ENCODE measurements at regions not wholly inside any gene's neighbourhood (a gene's known extent, or its start where the extent isn't known, plus 50 kb on each side); places are given as distances from the start of the nearest gene placed in this dataset.

- TF ChIP-seq TAF1 (IDR thresholded peaks at IDR 0.05; ENCODE audit: borderline replicate concordance, low read depth, low read length) (no peak), POLR2AphosphoS5 (IDR thresholded peaks at IDR 0.05; ENCODE audit: low read depth, low read length) (no peak), POLR2A (IDR thresholded peaks at IDR 0.05; ENCODE audit: low read depth, low read length) (no peak)
- FAIRE-seq (no peak), DNase-seq (ENCODE audit: insufficient read length) (no peak)
These were observed 223.7 kb downstream of the MTERF1 start for GRCh38 chr7:91656541-91657482.

- FAIRE-seq (no peak), DNase-seq (ENCODE audit: insufficient read length) (no peak)
- TF ChIP-seq POLR2A (IDR thresholded peaks at IDR 0.05; ENCODE audit: low read depth, low read length) (no peak), POLR2AphosphoS5 (IDR thresholded peaks at IDR 0.05; ENCODE audit: low read depth, low read length) (no peak)
These were observed 222.9 kb downstream of the MTERF1 start for GRCh38 chr7:91657483-91658071.

- TF ChIP-seq POLR2AphosphoS5 (IDR thresholded peaks at IDR 0.05; ENCODE audit: low read depth, low read length) (no peak), POLR2A (IDR thresholded peaks at IDR 0.05; ENCODE audit: low read depth, low read length) (no peak), TAF1 (IDR thresholded peaks at IDR 0.05; ENCODE audit: borderline replicate concordance, low read depth, low read length) (no peak)
- DNase-seq (ENCODE audit: insufficient read length) = no peak
- FAIRE-seq = no peak
These were observed 221.4 kb downstream of the MTERF1 start for GRCh38 chr7:91659096-91659495.

GRCh38 chr7:91660734-91661356 lies 219.7 kb downstream of the MTERF1 start:
- DNase-seq (ENCODE audit: insufficient read length) = no peak
- no peak for FAIRE-seq
- no peak for TF ChIP-seq POLR2AphosphoS5 (IDR thresholded peaks at IDR 0.05; ENCODE audit: low read depth, low read length)
- TF ChIP-seq TAF1 (IDR thresholded peaks at IDR 0.05; ENCODE audit: borderline replicate concordance, low read depth, low read length) = no peak
- no peak for TF ChIP-seq POLR2A (IDR thresholded peaks at IDR 0.05; ENCODE audit: low read depth, low read length)

- TF ChIP-seq TAF1 (IDR thresholded peaks at IDR 0.05; ENCODE audit: borderline replicate concordance, low read depth, low read length) (no peak), POLR2AphosphoS5 (IDR thresholded peaks at IDR 0.05; ENCODE audit: low read depth, low read length) (no peak), POLR2A (IDR thresholded peaks at IDR 0.05; ENCODE audit: low read depth, low read length) (no peak)
These were observed 218.8 kb downstream of the MTERF1 start for GRCh38 chr7:91661727-91662126.

GRCh38 chr7:91668217-91668616 lies 212.3 kb downstream of the MTERF1 start:
- TF ChIP-seq POLR2AphosphoS5 (IDR thresholded peaks at IDR 0.05; ENCODE audit: low read depth, low read length) (no peak), POLR2A (IDR thresholded peaks at IDR 0.05; ENCODE audit: low read depth, low read length) (no peak), TAF1 (IDR thresholded peaks at IDR 0.05; ENCODE audit: borderline replicate concordance, low read depth, low read length) (no peak)
- DNase-seq (ENCODE audit: insufficient read length) (no peak), FAIRE-seq (no peak)

More at GRCh38 chr7:91661727-91662126, 218.8 kb downstream of the MTERF1 start:
- DNase-seq (ENCODE audit: insufficient read length) = no peak
- no peak for FAIRE-seq

- TF ChIP-seq POLR2A (IDR thresholded peaks at IDR 0.05; ENCODE audit: low read depth, low read length) = no peak
- no peak for TF ChIP-seq TAF1 (IDR thresholded peaks at IDR 0.05; ENCODE audit: borderline replicate concordance, low read depth, low read length)
- no peak for TF ChIP-seq POLR2AphosphoS5 (IDR thresholded peaks at IDR 0.05; ENCODE audit: low read depth, low read length)
- DNase-seq (ENCODE audit: insufficient read length) (no peak), FAIRE-seq (no peak)
These were observed 209.3 kb downstream of the MTERF1 start for GRCh38 chr7:91671245-91671644.

GRCh38 chr7:91674470-91674869 lies 206.0 kb downstream of the MTERF1 start:
- no peak for TF ChIP-seq POLR2AphosphoS5 (IDR thresholded peaks at IDR 0.05; ENCODE audit: low read depth, low read length)
- TF ChIP-seq TAF1 (IDR thresholded peaks at IDR 0.05; ENCODE audit: borderline replicate concordance, low read depth, low read length) = no peak
- TF ChIP-seq POLR2A (IDR thresholded peaks at IDR 0.05; ENCODE audit: low read depth, low read length) = no peak
- FAIRE-seq (no peak), DNase-seq (ENCODE audit: insufficient read length) (no peak)

GRCh38 chr7:91681718-91682117 lies 198.8 kb downstream of the MTERF1 start:
- FAIRE-seq (no peak), DNase-seq (ENCODE audit: insufficient read length) (no peak)
- TF ChIP-seq POLR2A (IDR thresholded peaks at IDR 0.05; ENCODE audit: low read depth, low read length) = no peak
- TF ChIP-seq POLR2AphosphoS5 (IDR thresholded peaks at IDR 0.05; ENCODE audit: low read depth, low read length) = no peak

- TF ChIP-seq POLR2AphosphoS5 (IDR thresholded peaks at IDR 0.05; ENCODE audit: low read depth, low read length) (no peak), TAF1 (IDR thresholded peaks at IDR 0.05; ENCODE audit: borderline replicate concordance, low read depth, low read length) (no peak), POLR2A (IDR thresholded peaks at IDR 0.05; ENCODE audit: low read depth, low read length) (no peak)
- FAIRE-seq (no peak), DNase-seq (ENCODE audit: insufficient read length) (no peak)
These were observed 196.7 kb downstream of the MTERF1 start for GRCh38 chr7:91683823-91684222.

GRCh38 chr7:91685544-91685943 lies 195.0 kb downstream of the MTERF1 start:
- no peak for TF ChIP-seq TAF1 (IDR thresholded peaks at IDR 0.05; ENCODE audit: borderline replicate concordance, low read depth, low read length)
- TF ChIP-seq POLR2AphosphoS5 (IDR thresholded peaks at IDR 0.05; ENCODE audit: low read depth, low read length) = no peak
- TF ChIP-seq POLR2A (IDR thresholded peaks at IDR 0.05; ENCODE audit: low read depth, low read length) = no peak
- FAIRE-seq (no peak), DNase-seq (ENCODE audit: insufficient read length) (no peak)

Measured in GM12892 (cell line).